GM21360 (cell line): ENCODE measurements at regions not wholly inside any gene's neighbourhood (a gene's known extent, or its start where the extent isn't known, plus 50 kb on each side); places are given as distances from the start of the nearest gene placed in this dataset.
A peak's percentile ranks its signal among the peaks of the same experiment; 100 is the strongest.

ENCODE experiments used
- ATAC-seq: cut with Tn5 transposase; IDR thresholded peaks from one replicate; pipeline ENCODE4 v1.9.1; 2021; ENCODE audit warnings: mild to moderate bottlenecking, moderate library complexity; ENCODE audit not compliant: unreplicated experiment

DNA sequence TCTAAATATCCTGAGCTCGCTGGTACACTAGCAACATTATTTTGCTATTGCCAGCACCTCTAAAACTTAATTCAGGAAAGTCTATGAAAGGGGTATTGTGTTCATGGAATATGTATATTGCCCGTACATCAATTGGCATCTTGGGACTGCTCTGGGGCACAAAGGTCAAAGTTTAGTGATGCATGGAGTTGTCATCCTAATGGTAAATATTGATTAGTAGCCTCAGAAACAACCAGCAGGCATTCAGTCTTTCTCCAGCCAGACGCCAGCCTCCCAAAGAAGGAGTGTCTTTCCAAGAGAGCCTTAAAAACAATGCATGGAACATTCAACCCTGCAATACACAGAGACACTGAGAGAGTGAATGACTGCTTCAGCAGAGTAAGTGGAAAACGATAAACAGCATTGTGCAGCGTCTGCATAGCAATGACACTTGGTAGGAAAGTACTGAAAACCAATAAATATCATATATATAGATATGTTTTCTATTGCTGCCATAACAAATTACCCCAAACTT lies 377.3 kb downstream of the SHQ1 start:
- no peak for ATAC-seq

DNA sequence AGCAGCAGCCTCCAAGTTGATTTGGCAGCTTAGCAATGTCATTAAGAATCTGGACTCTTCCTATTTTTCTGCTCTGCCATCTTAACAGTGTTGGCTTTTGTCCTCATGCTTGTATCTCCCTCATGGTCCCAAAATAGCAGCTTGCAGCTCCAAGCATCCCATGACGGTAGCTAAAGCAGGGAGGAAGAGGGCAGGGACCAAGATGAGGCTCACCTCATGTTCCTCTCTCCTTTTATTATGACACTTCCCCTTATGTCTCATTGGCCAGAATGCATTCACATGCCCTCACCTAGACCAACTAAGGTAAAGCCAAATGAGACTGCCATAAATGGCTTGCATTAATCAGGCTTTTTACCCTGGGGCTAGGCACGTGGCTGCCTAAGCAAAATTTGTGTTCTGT lies 382.4 kb downstream of the SHQ1 start:
- ATAC-seq, result no peak

DNA sequence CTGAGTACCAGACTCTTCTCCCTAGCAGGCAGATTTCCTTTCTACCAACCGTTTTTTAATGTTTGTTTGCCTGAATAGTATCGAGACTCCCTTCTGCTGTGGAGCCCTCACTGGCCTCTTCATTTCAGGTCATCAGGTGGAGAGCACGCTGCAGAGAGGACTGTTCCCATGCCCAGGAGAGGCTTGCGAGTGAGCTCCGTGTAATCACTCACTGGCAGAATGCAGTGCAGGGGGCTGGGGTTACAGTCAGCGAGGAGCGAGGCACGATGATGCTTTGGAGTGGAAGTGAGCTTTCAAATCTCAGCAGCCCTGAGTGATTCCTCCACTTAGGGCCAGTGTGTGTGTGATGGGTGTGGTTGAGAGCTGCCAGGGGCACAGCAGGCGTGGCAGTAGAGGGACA lies 385.2 kb downstream of the SHQ1 start:
- no peak for ATAC-seq

DNA sequence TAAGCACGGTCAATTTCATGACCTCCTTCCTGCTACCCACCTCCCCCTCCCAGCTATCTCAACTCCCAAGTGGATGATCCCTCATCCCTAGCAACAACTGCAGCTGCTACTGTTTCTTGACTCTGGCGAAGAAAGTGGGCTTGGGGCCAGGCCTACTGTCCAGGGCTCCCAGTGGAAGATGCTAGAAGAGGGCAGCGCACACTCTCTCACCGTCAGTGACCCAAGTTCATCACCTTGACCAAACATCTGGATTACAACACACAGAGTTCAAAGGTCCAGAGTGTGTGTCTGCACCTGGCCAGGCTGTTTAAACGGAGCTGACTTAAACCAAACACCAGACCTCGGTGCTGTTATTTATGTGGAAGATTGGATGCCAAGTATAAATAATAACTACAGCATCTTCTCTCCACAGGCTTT lies 385.6 kb downstream of the SHQ1 start:
- no peak for ATAC-seq

DNA sequence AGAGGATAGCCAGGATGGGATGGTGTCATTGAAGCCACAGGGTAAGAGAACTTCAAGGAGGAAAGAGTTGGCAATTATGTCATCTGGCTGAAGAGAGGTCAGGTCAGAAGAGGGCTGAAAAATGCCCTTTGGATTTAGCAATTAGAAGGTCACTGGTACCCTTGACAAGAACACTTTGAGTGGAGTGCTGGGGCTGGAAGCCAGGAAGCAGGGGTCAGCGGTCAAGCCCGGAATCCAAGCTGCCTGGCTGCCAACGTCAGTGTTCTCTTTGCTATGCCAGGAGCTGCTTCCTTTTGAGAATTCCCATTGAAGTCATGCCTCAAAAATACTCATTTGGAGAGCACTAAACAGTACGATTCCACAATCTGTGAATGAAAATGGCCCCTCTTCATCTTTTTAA lies 386.5 kb downstream of the SHQ1 start:
- ATAC-seq, result no peak

DNA sequence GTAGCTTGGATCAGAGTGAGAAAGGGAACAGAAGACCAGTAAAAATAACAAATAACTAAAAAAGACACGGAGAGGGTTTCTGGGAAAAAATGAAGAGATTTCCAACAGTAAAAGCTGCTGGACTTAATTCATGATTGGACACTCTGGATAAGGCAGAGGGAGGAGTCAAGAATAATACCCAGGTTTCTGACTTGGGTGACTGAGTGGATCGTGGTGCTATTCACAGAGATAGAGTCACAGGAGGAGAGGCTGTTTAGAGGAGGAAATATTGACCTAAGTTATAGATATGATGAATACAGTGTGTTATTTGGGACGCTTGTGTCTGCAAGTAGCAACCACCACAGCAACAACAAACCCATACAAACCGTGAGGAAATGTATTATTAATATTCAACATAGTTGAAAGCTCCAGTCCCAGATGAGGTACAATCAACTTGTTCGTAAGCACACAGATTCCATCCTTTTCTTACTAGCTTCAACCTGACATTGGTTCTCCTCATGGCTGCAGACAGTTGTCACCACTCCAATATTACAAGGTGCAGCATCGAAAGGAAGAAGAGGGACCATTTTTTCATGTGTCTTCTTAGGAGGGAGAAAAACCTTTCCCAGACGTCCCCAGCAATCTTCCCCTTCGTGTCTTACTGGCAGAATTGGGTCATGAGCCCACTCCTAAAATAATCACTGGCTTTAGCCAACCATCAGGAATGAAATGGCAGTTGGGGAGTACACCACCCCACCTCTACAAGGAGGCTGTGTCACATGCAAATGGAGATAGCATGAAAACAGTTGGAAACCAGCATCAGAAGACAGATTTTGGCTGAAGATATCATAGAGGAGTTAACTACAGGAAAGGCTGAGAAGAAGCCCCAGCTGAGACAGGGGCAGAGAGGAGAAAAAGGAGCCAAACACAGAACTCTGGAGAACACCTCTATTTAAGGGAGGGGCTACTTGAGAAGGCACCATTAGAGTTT lies 387.8 kb downstream of the SHQ1 start:
- no peak for ATAC-seq

DNA sequence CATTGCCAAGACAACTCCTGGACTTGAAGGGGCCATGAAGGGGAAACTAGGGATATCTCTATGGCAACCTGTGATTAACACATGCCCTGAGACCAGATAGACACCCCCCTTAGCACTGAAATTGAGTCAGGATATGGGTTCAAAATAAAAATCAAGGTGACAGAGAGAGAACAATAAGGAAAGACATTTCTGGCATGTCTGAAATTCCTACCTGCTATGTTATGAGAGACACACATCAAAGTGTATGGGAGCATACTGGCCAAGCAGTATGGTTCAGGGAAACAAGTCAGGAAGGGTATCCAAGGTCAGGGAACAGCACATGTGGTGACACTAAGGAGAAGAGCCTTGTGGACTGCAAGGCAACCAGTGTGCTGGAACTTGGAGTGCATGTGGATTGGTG lies 388.7 kb downstream of the SHQ1 start:
- no peak for ATAC-seq

DNA sequence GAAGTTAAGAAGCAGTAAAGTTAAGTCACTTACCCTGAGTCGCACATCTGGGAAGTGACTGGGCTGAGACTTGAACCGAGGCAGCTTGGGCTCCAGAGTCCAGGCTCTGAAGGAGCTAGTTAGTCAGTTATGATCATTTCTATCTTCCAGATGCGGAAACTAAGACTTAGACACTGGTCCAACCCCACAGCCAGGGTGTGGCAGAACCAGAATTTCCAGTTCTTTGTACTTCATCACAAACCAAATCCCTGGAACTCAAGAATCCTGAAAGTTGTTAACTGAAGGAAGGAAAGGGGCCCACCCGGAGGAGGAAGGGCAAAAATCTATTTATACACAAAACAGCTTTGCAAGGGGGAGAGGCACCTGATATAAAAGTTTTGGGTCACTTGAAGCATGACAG lies 389.9 kb downstream of the SHQ1 start:
- no peak for ATAC-seq

DNA sequence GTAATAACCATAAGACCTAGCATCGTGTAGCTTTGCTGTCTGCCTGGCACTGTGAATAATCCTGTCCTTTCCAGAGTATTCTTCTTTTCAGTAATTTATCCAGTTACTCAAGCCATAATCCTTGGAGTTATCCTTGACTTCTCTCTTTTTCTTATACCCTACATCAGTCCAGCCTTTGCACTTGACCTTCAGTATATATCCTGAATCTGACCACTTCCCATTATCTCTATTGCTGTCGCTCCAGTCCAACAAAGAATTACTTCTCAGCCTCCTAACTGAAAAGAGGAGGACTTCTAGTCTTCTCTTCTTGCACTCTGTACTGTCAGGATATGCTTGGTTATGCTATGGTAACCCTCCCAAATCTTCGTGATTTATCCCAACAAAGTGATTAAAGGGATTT lies 393.8 kb downstream of the SHQ1 start:
- no peak for ATAC-seq

DNA sequence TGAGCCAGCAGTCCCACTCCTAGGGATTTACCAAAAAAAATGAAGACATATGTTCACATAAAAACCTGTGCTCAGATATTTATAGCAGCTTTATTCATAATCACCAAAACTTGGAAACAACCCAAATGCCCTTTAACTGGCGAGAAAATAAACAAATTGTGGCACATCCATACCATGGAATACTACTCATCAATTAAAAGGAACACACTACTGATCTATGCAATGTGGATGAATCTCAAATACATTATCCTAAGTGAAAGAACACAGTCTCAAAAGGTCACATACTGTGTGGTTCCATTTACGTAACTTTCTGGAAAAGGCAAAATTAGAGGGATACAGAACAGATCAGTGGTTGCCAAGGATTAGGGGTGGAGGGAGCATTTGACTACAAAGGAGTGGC lies 394.5 kb downstream of the SHQ1 start:
- ATAC-seq, result no peak

DNA sequence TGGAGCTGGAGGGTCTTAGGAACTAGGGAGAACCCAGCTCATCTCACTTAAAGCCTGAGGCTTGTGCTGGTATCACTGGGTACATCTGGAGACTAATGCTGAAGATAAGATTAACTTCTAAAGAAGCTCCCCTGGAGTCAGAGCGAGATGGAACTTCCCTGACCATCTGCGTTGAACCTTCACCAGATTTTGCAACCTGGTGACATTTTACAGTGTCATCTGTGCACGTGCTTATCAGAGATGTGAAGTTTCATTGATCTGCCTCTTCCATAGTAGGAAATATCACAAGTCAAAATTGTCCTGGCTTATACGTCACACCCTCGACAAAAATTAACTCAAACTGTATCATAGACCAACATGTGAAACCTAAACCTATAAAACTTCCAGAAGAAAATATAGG lies 395.5 kb downstream of the SHQ1 start:
- no peak for ATAC-seq

DNA sequence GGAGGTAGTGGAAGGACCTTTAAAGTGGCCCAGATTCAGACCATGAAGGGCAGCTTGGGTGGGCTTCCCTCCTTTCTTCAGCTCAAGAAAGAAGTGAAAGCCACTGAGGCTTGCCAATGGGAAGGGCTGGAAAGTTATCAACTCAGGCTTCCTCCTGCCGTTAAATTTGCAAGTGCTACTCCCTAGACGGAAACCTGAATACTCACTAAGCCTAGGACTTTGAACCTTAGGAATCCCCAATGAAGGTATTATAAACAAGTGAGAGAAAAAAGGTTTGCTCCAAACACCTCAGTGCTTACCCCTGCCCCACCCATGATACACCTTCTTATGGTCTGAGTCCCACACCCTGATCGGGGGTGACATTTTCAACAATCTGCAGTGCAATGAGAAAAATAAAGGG lies 396.4 kb downstream of the SHQ1 start:
- no peak for ATAC-seq

DNA sequence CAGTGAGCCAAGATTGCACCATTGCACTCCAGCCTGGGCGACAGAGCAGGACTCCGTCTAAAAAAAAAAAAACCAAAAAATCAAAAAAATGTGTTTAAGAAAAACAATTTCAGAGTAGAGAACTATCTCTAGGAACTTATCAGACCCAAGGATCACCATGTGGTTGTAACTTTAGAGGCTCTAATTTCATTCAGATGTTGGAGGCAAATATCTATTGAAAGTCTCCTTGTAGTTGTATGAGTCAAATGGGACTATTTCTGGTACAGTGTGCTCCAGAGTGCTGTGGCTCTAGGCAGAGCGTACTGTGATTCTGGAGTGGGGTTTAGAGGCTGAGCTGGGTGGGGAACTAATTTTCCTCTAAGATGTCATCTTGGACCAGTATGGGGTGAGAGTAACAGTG lies 398.7 kb downstream of the SHQ1 start:
- ATAC-seq, result no peak

DNA sequence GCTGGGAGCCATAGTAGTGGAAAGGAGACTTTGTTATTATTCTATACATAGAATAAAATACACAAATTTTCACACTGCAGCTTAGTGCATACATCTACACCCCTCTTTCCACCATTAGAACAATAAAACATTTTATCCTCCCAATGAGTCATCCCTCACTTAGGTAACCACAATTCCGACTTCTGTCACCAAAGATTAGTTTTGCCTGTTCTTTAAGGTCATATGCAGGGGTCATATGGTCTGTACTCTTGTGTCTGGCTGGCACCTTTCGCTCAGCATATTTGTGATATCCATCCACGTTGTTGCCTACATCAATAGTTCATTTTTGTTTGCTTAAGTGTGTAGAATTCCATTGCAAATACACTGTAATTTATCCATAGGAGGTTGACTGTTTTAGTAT lies 399.4 kb downstream of the SHQ1 start:
- no peak for ATAC-seq

DNA sequence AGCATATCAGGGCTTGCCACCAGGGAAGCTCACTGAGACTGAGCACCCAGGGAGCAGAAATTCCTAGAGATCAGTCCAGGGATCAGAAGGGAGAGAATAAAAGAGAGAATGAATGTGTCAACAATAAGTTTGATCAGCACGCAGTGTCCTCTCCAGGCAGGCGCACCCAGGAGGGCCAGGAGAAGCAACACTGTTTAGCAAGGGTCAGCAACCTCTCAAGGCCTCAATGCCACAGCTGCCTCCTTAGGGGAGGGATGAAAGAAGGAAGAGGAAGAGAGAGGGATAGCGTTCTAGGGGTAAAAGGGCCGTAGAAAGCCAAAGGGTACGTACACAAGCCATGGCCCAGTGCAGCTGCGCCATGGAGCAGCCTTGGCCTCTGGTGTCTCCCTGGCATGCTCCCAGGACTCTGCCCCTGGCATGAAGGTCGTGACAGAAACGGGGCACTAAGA lies 399.8 kb downstream of the SHQ1 start:
- no peak for ATAC-seq

DNA sequence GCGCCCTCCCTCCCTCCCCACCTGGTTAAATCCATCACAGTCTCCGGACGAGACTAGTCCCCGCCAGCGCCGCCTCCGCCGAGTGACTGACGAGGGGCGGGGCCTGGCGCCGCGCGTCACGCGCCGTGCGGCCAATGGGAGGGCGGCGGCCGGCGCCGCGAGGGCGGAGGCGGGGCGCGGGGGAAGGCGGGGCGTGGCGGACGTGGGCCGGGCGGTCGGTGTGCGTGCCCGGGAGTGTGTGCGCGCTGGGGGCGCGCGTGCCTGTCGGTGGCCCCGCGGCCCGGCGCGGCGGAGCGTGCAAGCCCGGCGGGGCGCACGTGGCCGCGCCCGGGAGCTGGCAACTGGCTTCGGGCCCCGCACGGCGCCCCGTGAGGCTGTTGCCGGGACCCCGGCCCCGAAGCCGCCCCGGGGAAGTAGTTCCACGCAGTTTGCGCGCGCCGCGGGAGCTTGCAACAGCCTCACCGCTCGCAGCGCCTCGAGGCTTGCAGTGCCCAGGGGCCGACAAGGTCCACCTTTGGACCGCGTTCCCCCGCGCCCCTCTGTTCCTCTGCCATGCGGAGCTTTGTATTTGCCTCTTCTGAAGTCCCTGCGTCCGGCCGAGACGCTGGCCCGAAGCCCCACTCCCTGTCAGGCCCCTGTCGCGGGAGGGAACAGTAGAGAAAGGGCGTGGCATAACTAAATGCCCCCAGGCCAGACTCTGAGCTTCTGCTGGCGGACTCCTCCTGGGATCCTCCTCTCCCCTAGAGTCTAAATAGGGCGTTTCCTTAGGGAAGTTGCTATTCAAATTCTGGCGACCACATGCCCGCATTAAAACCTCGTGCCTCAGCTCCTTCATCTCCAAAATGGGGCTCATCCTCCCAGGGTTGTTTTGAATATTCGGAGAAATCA lies 400.9 kb downstream of the SHQ1 start:
- ATAC-seq, result peak; percentile 88

DNA sequence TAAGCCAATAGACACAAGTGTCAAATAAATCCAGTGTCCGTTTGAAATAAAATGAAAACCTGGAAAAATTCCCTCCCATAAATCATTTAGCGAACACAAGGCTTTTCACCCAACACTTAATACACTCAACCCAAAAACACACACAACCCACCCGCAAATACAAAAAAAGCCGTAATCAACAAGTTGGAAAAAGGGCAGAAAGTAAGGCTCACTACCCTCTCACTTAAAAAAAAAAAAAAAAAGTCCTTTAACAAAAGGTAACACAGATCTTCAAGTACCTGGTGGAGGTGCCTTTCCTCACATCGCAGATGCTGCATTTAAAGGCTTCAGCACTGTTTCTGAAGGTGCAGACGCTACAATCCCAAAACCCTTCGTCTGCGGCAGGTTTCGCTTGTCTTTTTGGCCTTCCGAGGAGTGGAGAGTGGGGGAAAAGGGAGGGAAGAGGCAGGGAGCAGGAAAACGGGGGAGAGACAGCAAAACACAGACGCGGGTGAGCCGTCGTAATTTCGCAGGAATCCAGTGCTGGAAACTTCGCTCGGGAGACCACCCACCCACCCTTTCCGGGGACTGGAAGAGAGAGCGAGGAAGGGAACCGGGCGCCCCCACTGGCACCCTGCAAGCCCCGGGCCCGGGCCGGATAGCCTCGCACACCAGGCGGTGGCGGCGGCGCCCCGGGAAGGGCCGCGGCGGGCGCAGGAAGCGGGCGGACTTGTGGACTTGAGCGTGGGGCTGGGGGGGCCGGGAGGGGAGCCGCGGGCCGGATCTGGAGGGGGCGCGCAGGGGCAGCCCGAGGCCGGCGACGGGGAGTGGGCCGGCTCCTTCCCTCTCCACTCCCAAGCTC lies 401.8 kb downstream of the SHQ1 start, which contains the start of gene RYBP:
RYBP (minus strand) TSS at position 404 of the 841 bp plus-strand sequence.
- peak; percentile 32 for ATAC-seq

DNA sequence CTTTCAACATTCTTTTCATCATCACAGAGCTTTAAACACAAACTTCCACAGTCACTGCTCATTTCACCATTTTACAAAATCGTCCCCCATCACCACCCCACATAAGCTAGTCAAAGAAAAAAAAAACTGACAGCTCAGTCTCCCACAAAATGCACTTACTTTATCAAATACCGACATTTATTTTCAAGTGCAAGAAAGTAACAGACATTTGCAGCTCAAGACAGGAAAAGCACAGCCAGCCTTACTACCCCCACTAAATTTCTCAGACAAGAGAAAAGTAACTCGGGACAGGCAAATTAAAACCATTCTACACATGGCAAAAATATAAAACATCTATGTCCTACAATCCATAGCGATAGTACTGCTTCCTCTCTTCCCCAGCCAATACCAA lies 402.4 kb downstream of the SHQ1 start:
- ATAC-seq, result no peak

DNA sequence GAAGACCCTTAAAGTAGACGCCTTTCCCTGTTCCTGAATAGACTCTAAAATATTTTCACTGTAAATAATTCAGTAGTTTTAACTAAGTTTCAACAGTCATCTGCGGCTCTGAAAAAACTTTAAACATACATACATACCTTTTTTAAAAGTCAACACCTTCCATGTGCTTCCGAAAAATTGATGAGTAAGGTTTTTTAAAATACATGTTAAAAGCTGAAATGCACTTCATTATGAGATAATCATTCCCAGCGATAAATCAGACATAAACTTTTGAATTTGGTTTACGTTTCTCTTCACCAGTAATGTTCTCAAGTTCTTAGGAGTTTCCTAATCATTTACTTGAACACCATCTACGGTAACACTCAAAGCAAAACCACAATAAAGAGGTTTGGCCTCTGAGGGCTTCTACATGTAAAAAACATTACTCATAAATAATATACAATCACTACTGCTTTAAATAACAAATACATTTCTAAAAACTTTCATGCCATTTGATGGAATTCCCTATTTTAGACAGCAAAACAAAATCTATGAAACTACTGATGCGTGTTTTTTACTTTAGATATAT lies 403.5 kb downstream of the SHQ1 start:
- no peak for ATAC-seq

DNA sequence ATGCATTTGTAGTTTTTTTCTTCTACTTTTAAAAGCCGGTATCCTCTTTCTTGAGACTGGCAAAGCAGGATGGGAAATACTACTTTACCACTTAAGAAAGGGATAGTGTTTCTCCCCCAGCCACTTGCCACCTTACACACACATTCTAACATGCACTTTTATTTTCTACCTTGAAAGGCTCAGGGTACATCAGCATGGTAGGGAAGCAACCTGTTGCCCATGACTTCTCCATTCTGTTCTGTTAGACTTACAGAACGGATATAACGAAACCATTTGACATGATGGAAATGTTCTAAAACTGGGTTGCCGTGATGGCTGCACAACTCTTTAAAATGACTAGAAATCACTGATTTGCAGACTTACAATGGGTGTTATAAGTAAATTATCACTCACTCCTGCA lies 405.5 kb downstream of the SHQ1 start:
- no peak for ATAC-seq
